GM18873 (cell line): ENCODE measurements at regions not wholly inside any gene's neighbourhood (a gene's known extent, or its start where the extent isn't known, plus 50 kb on each side); places are given as distances from the start of the nearest gene placed in this dataset.

ENCODE experiments used
- ATAC-seq: cut with Tn5 transposase; IDR thresholded peaks from one replicate; pipeline ENCODE4 v1.9.1; 2021; ENCODE audit warnings: mild to moderate bottlenecking, moderate library complexity, moderate number of reproducible peaks; ENCODE audit not compliant: unreplicated experiment, low FRiP score

DNA sequence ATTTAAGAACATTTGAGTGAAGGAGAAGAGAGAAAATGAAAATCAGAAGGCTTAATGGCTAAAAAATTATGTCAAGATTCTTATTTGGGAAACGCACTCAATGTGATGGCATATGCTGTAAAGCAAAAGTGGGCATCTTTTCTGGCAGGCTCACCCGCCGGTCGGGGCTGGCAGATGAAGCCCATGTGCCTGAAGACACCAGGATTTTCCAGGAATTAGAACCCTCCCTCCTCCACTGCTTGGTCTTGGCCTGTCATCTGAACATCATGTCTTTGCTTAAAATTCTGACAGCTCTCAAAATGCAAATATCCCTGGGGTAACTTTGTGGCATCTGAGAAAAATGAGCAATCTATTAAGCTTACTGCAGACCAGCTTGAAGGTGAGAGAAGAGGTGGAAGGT is 337.9 kb downstream of the IRX1 start:
- no peak for ATAC-seq

DNA sequence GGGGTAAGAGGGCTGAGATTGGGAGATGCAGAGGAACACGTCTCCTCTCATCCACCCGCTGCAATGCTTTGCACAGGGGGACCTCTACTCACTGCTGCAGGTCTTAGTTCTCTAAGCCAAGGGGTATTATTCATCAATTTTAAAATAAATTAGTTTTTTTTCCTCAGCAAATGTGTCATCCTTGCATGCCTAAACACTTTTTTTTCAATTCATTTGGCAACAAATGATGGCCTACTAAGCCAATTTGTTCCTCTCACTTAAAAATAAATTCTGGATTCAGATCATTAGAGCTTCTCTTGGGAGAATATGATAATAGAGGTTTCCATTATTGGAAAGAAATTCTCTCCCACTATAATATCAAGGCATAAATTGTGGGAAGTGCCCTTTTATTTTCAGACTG is 338.3 kb downstream of the IRX1 start:
- no peak for ATAC-seq

- ATAC-seq, result no peak
Observed at GRCh38 chr5:3943859-3944258, 348.2 kb downstream of the IRX1 start.

- no peak for ATAC-seq
Observed at GRCh38 chr5:3944930-3945329, 349.3 kb downstream of the IRX1 start.

DNA sequence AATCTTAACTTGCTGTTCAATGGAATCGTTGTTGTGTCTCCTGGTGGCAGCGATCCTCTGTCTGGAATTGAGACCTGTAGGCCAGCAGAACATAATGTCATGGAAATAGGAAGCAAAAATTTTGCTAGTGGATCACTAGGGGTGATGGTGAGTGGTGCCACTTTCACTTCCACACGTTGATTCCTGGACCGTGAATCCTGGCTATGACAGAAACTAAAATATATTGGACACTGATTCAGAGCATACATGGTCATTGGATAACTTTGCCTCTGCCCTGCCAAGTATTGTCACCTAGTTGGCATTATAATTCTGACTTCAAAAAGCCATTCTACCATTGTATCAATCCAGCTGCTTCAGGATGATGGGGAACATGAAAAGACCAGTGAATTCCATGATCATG is 353.2 kb downstream of the IRX1 start:
- ATAC-seq, result no peak

- ATAC-seq, result no peak
Observed at GRCh38 chr5:3954199-3954598, 358.6 kb downstream of the IRX1 start.

DNA sequence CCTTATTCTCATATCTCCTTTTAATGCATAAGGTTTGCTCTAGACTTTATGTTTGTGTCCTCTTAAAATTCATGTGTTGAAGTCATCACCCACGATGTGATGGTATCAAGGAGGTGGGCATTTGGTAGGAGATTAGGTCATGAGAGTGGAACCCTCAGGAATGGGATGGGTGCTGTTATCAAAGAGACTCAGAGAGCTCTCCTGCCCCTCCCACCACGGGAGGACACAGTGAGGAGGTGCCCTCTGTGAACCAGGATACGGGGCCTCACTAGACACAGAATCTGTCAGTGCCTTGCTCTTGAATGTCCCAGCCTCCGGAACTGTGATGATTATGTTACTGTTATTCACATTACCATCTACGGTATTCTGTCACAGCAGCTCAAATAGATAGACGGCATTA is 359.0 kb downstream of the IRX1 start:
- no peak for ATAC-seq

DNA sequence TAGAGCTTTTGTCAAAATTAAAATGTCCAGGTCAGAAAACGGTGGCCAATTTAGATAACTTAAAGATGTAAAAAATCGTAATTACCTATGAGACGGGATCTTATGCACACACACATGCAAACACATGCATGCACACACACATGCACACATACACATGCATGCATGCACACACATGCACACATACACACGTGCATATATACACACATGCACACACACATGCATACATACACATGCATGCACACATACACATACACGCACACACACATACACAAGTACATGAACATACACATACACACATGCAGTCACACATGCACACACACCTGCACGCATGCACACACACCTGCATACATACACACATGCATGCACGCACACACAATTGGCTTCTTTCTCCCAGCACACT is 362.0 kb downstream of the IRX1 start:
- no peak for ATAC-seq

GRCh38 chr5:3958389-3958788 is 362.8 kb downstream of the IRX1 start:
- ATAC-seq, result no peak

DNA sequence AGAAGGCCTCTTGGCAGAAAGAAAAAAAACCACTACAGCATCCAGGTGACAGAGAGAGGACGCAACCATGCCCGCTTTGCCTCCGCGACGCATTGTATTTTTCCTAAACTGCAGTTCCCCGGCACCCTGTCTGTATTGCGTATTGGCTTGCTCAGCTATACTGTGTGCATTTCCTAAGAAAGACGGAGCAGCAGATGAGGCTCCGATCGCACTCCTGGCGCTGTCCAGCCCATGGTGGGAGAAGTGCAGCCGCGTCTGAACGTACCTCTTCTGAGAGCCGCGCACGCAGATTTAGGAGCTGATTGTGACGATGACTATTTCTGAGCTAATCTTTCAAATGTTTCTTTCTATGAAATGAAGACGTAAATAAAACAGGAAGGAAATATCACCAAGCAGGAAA is 366.5 kb downstream of the IRX1 start:
- ATAC-seq, result no peak

DNA sequence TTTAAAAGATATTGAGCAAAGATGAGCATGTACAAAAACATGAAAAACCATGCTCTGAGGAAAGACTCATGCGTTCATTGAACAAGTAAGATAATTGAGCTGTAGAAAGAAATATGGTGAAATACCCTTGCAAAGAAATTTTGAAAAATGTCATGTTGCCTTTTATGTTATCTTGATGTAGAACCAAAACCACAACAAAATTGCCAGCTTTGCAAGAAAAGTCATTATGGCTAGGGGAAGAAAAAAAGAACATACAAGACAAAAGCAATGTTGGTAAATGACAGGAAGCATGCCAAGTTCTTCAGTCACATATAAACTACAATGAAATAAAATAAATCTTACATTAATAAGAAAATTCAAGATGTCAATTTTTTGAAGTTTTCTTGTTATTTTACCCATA is 368.0 kb downstream of the IRX1 start:
- no peak for ATAC-seq

- no peak for ATAC-seq
Observed at GRCh38 chr5:3980156-3980555, 384.5 kb downstream of the IRX1 start.

DNA sequence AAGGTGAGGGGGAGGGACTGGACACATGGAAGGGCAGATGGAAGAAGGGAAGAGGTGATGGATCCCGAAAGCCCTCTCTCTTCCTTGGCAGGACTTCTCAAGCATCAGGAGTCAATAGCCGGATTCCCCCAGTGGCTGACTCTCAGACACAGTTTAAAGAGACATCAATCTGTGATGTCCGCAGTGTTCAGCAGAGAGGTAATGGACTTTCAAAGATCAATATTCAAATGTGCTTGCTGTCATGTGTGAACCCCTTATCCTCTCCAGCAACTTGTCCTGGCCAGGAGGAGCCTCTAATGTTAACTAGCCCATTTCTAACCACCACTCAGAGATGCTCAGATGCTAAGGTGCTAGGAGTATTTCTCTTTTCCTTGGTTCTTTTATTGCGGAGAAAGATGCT is 392.2 kb downstream of the IRX1 start:
- ATAC-seq, result no peak

- no peak for ATAC-seq
Observed at GRCh38 chr5:3993856-3994473, 398.3 kb downstream of the IRX1 start.

- ATAC-seq, result no peak
Observed at GRCh38 chr5:3994628-3995027, 399.0 kb downstream of the IRX1 start.

- ATAC-seq, result no peak
Observed at GRCh38 chr5:3995954-3996619, 400.5 kb downstream of the IRX1 start.

- no peak for ATAC-seq
Observed at GRCh38 chr5:3996707-3997336, 401.2 kb downstream of the IRX1 start.

- ATAC-seq, result no peak
Observed at GRCh38 chr5:3997670-3998069, 402.0 kb downstream of the IRX1 start.

- ATAC-seq, result no peak
Observed at GRCh38 chr5:3999929-4000328, 404.3 kb downstream of the IRX1 start.

DNA sequence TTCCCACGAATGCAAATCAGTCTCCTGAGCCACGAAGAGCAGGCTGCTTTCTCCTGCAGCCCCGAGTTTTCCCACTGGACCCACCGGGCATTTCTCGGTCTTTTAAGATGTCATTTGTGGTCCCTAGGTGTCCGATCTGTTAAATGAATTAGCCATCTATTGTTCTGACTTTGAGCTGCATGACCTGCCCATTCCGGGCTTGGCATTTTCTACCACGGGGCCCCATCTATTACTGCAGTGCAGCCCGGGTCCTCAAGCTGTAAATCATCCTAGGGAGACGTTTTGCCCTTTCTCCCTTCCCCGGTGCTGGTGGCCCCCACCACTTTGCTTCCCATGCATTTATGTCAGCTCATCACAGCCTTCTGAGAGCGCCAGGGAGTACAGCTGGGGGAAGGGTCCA is 405.4 kb downstream of the IRX1 start:
- no peak for ATAC-seq

DNA sequence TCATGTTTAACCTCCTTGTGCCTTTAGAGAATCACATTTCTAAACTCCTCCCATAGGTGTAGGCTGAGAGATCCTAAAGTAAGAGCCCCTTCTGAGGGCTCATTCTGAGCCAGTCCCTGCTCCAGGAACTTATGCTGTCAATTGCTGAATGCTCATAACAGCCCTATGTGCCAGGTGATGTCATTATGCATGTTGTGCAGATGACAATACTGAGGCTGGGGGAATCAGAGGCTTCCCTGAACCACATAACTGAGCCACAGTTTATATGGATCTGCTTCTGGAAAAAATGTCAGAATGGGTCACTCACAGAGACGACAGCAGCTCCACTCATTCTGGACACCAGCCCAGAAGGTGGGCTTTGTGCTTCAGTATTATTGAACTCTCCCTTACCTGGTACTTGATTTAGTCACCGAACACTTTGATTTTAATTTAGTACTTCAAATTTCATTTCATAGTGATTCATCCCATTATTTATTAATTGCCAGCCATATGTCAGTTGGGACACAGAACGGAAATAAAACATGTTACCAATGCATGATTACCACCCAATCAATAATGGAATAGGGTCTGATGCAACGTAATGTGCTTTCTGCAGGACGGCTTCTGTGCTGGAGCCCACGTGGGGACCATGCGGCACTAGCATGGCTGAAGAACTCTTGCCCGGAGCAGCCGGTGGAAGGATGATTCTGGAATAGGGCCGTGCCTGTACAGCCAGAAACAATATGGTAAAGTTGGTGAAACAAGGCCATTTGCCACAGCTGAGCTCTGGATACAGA is 406.3 kb downstream of the IRX1 start:
- ATAC-seq, result no peak
